Testis (tissue), 2 donors: ENCODE measurements at regions not wholly inside any gene's neighbourhood (a gene's known extent, or its start where the extent isn't known, plus 50 kb on each side); places are given as distances from the start of the nearest gene placed in this dataset.

Experiments used
- DNase-seq: peaks from one replicate; pipeline ENCODE4 v3.0.0-alpha.2; 2019
- H3K27ac ChIP-seq, 2 donors: fragments of 200-600 bp; sonication (generic); one replicate each; pipeline ENCODE4 v1.5.1; 2019
- H3K27me3 ChIP-seq: fragments of 200-600 bp; sonication (generic); one replicate; pipeline ENCODE4 v1.5.1; 2019
- H3K36me3 ChIP-seq: fragments of 200-600 bp; sonication (generic); one replicate; pipeline ENCODE4 v1.5.1; 2017; ENCODE audit warnings: low read depth; ENCODE audit errors: missing control alignments
- H3K4me1 ChIP-seq: fragments of 200-600 bp; sonication (generic); one replicate; pipeline ENCODE4 v1.5.1; 2019
- H3K4me3 ChIP-seq, 2 donors: fragments of 200-600 bp; sonication (generic); one replicate each; pipeline ENCODE4 v1.5.1; 2017 to 2019
- H3K9me3 ChIP-seq: fragments of 200-600 bp; sonication (generic); one replicate; pipeline ENCODE4 v1.5.1; 2017
- POLR2A ChIP-seq: fragments of 450-650 bp; IDR thresholded peaks from one replicate; pipeline ENCODE4 v1.6.1; 2017; ENCODE audit warnings: antibody characterized with exemption, mild to moderate bottlenecking, moderate library complexity
- WGBS, 2 donors: methylation state at CpG; one replicate each; pipeline ENCODE4 v1.1.5; 2018; 5-methylcytosine and 5-hydroxymethylcytosine counted together
- intact Hi-C: fragments of 100-400 bp; cut with DNase I; formaldehyde crosslinking; loops from one replicate; pipeline ENCODE4 v1.15.1; 2023; ENCODE audit warnings: low total_unique reads
- TF ChIP-seq, protein P1 (sequence below), 3 experiments: fragments of 450-650 bp in 2 of 3; fragments of 200-600 bp in 1 of 3; sonication (generic) in 1 of 3; IDR thresholded peaks; one replicate each; pipeline ENCODE4 v1.5.1; 2016 to 2019; ENCODE audit warnings: antibody characterized with exemption in 3 of 3, mild to moderate bottlenecking in 2 of 3, moderate library complexity in 1 of 3

- Histone ChIP-seq H3K9me3 (no peaks in the 10 kb centered on the region), H3K27me3 (no peaks in the 10 kb centered on the region), H3K4me1 (no peaks in the 10 kb centered on the region), H3K27ac (no peak overlapping the region), H3K36me3 (no peaks in the 10 kb centered on the region), H3K4me3 (no peak overlapping the region)
- TF ChIP-seq, protein P1, sequence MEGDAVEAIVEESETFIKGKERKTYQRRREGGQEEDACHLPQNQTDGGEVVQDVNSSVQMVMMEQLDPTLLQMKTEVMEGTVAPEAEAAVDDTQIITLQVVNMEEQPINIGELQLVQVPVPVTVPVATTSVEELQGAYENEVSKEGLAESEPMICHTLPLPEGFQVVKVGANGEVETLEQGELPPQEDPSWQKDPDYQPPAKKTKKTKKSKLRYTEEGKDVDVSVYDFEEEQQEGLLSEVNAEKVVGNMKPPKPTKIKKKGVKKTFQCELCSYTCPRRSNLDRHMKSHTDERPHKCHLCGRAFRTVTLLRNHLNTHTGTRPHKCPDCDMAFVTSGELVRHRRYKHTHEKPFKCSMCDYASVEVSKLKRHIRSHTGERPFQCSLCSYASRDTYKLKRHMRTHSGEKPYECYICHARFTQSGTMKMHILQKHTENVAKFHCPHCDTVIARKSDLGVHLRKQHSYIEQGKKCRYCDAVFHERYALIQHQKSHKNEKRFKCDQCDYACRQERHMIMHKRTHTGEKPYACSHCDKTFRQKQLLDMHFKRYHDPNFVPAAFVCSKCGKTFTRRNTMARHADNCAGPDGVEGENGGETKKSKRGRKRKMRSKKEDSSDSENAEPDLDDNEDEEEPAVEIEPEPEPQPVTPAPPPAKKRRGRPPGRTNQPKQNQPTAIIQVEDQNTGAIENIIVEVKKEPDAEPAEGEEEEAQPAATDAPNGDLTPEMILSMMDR (IDR thresholded peaks at IDR 0.05), result no peak
- TF ChIP-seq POLR2A, result no peak
- peak; percentile 59 for DNase-seq
- WGBS, 2 donors, result 28 to 40% methylated on average over 5 to 9 of the region's 9 CpGs
- intact Hi-C loops, result no loop called here
These were observed 73.9 kb upstream of the C16orf82 start for GRCh38 chr16:26992666-26993349.

DNA sequence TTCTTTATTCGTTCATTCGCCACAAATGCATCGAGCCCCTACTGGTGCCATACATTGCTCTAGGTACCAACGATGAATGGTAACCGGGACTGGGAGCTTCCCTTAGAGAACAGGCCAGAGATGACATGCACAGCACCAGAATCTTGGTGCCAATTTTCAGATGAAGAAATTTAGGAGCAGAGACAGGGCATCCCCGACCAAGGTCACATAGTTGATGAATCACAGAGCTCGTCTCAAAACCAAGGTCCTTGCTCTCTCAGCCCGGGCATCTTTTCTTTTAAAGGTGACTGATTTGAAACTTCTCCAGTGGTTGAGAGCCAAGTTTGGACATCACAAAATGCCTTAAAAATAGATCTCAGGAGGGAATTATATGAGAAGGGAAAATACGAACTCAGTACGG lies 73.2 kb upstream of the C16orf82 start:
- no peaks in the 10 kb centered on the region for H3K27me3 ChIP-seq
- no peaks in the 10 kb centered on the region for H3K9me3 ChIP-seq
- no peaks in the 10 kb centered on the region for H3K4me1 ChIP-seq
- no peak for DNase-seq
- 50 to 59% methylated on average over 10 of the region's 10 CpGs for WGBS, 2 donors
- intact Hi-C loops, result no loop called here
- H3K27ac ChIP-seq, result no peak overlapping the region
- TF ChIP-seq, protein P1 (IDR thresholded peaks at IDR 0.05), result no peak
- H3K4me3 ChIP-seq, result no peak overlapping the region
- H3K36me3 ChIP-seq, result no peaks in the 10 kb centered on the region

- Histone ChIP-seq H3K4me1 (no peaks in the 10 kb centered on the region), H3K9me3 (no peaks in the 10 kb centered on the region), H3K4me3 (no peak overlapping the region), H3K27me3 (no peaks in the 10 kb centered on the region), H3K36me3 (no peaks in the 10 kb centered on the region), H3K27ac (no peak overlapping the region)
- intact Hi-C loops, result no loop called here
- no peak for TF ChIP-seq POLR2A
- TF ChIP-seq, protein P1 (IDR thresholded peaks at IDR 0.05), result no peak
- DNase-seq, result no peak
- WGBS, 2 donors, result 31 to 48% methylated on average over 5 of the region's 5 CpGs
These were observed 72.8 kb upstream of the C16orf82 start for GRCh38 chr16:26993963-26994362.

DNA sequence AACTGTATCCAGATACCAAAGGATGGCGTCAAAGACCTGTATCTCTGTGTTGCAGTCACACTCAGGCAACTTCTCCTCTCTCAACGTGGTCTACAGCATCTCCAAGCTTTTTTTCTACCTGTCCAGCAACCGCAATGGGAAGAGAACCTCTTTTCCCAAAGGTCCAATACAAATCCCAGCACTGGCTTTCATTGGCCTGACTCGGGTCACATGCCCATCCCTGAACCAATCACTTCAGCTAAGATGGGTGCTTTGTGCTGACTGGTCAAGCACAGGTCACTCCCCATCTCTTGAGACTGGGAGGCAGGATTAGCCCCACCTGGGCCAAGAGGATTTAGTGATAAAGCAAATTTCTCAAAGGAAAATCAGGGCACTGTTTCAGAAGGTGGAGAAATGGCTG lies 71.2 kb upstream of the C16orf82 start:
- no peak overlapping the region for H3K27ac ChIP-seq
- no peaks in the 10 kb centered on the region for H3K4me1 ChIP-seq
- no peaks in the 10 kb centered on the region for H3K36me3 ChIP-seq
- intact Hi-C loops, result no loop called here
- 64 to 80% methylated on average over 4 of the region's 4 CpGs for WGBS, 2 donors
- no peaks in the 10 kb centered on the region for H3K9me3 ChIP-seq
- peak; percentile 18 for DNase-seq
- no peaks in the 10 kb centered on the region for H3K27me3 ChIP-seq
- no peak overlapping the region for H3K4me3 ChIP-seq
- TF ChIP-seq POLR2A, result no peak
- TF ChIP-seq, protein P1 (IDR thresholded peaks at IDR 0.05), result no peak

- Histone ChIP-seq H3K4me3 (no peak overlapping the region), H3K27ac (no peak overlapping the region), H3K4me1 (no peaks in the 10 kb centered on the region), H3K36me3 (no peaks in the 10 kb centered on the region), H3K27me3 (no peaks in the 10 kb centered on the region), H3K9me3 (no peaks in the 10 kb centered on the region)
- no peak for DNase-seq
- no peak for TF ChIP-seq POLR2A
- TF ChIP-seq, protein P1 (IDR thresholded peaks at IDR 0.05), result no peak
- intact Hi-C loops, result no loop called here
These were observed 61.3 kb upstream of the C16orf82 start for GRCh38 chr16:27005386-27005785.
